ENCODE measurements at regions not wholly inside any gene's neighbourhood (a gene's known extent, or its start where the extent isn't known, plus 50 kb on each side); places are given as distances from the start of the nearest gene placed in this dataset.

- intact Hi-C loops (cut with DNase I), result no loop called here
- no peak for DNase-seq (ENCODE audit: low spot score)
Measured at GRCh38 chr5:136924490-136924889, 559.1 kb upstream of the TRPC7 start.

- no peak for DNase-seq (ENCODE audit: low spot score)
- intact Hi-C loops (cut with DNase I), result no loop called here
Measured at GRCh38 chr5:136910625-136911024, 545.3 kb upstream of the TRPC7 start.

DNA sequence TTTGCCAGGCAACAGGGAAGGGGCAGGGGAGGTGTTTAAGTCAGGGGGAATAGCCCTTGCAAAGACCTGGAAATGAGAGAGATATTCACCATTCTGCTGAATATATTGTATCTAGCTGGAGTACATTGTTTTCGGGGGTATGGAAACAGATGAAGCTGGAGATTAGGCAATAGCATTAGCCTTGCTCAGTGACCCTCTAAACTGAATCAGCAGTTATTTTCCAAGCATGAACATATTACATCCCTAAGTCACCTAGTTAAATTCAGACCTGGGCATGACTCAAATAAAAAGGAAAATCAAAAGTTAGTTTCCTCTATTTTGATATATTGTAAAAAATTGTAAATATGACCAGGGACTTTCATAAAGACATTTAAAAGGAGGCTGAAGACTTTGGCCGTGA, 544.6 kb upstream of the TRPC7 start:
- no peak for DNase-seq (ENCODE audit: low spot score)
- intact Hi-C loops (cut with DNase I), result no loop called here

DNA sequence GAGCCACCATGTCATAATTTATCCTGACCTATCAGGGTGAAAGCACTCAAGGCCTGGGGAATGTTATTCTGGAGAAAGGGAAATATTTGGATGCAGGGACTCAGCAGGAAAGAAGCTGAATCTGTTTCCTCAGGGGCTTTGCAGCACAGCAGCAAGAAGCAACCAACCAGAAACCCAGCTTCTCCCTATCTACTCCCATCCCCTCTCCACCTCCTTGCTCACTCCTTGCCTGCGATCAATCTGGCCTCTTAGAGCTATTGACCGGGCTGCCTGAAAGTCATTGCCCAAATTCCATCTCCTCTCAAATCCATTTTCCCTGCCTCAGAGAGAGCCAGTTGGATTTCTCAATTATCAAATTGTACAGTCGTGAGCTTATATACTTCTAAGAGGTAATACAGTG, 542.0 kb upstream of the TRPC7 start:
- intact Hi-C loops (cut with DNase I), result no loop called here

GRCh38 chr5:136906545-136906944, 541.2 kb upstream of the TRPC7 start:
- no peak for DNase-seq (ENCODE audit: low spot score)
- intact Hi-C loops (cut with DNase I), result no loop called here

More for the DNA sequence above, 542.0 kb upstream of the TRPC7 start:
- DNase-seq (ENCODE audit: low spot score), result no peak

- intact Hi-C loops (cut with DNase I), result no loop called here
- no peak for DNase-seq (ENCODE audit: low spot score)
Measured at GRCh38 chr5:136905571-136905970, 540.2 kb upstream of the TRPC7 start.

DNA sequence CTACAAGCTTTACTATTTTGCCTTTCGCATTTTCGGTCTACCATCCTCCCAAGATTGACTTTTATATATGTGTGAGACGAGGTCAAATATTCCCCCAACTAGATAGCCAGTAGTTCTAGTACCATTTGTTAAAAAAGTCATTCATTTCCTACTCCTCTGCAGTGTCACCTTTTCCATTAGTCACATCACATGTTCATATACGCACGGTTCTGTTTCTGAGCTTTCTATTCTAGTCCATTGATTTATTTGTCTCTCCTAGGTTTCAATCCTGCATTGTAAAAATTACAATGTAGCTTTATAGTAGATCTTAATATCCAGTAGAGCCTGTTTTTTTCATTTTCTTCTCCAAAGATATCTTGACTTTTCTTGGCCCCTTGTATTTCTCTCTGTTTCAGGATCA, 528.7 kb upstream of the TRPC7 start:
- no peak for DNase-seq (ENCODE audit: low spot score)
- intact Hi-C loops (cut with DNase I), result no loop called here

DNA sequence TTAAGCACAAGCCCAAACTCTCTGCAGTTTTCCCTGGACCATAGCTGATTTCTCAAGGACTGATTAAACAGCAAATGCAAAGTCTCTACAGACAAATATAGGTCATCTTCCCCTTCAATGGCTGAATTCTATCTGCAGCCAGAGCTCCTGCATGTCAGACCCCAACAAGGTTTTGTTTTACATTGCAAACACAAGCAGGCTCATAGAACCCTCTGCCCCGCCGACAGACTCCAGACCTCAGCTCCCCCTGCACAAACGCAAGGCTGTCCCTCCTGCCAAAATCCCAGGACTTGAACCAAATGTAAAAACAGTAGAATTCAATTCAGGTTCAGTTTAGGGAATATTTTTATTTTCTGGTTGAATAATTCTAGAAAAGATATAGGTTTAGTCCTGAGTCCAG, 526.7 kb upstream of the TRPC7 start:
- DNase-seq (ENCODE audit: low spot score), result no peak
- intact Hi-C loops (cut with DNase I), result no loop called here

DNA sequence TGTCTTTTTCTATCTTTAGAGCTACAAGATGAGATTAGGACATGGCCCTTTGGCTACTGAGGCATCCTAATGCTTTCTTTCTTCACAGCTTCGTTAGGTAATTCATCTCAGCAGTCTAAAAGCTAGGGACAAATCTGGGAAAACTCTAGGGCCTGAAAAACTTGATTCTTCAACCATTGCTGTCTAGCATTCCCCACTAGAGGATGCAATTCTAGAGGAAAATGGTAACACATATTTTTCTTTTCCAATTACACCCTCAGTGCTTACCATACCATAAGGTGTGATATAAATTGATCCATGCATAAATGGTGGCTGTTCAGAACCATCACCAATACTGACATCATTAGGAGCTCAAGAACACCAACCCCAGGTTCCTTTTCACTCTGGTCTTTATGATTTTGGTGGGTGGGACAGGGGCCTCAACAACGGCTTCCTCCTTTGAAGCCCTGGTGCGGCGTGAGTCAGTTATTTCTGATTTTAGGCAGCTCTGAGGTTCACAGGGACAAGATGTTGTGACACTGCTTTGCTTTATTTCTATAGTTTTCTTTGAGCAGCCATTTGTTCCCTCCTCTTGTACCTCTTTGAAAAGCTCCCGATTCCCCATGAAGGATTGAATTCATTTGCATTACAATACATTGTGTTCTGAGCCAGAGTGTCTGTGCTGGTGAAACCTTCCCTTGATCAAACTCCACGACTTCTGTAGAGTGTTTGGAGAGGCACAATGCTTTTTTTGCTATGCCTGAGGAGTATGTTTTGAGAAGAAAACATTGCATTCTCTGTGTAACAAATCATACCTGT, 526.0 kb upstream of the TRPC7 start:
- intact Hi-C loops (cut with DNase I), result no loop called here
- no peak for DNase-seq (ENCODE audit: low spot score)

GRCh38 chr5:136890431-136891148, 525.2 kb upstream of the TRPC7 start:
- DNase-seq (ENCODE audit: low spot score), result no peak
- intact Hi-C loops (cut with DNase I), result no loop called here

- intact Hi-C loops (cut with DNase I), result no loop called here
- DNase-seq (ENCODE audit: low spot score), result no peak
Measured at GRCh38 chr5:136886608-136887007, 521.3 kb upstream of the TRPC7 start.

DNA sequence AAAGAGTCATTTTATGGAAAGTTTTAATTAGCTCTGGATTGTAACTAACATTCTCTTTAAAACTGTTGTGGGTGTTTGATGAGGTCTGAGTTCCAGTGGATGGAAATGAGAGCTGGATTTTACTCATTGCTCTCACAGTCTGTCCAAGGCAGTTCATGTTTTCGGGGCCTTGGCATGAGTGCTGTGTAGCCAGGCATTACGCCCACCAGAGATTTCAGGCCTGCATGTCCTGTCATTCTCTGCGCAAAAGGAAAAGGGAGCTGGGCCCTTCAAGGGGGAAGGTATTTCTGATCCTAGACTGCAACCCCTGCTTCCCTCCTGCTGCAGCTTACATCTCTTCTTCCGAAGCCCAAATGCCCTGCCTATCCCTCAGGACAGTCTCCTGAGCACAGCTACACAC, 499.6 kb upstream of the TRPC7 start:
- DNase-seq (ENCODE audit: low spot score), result no peak
- intact Hi-C loops (cut with DNase I), result no loop called here

DNA sequence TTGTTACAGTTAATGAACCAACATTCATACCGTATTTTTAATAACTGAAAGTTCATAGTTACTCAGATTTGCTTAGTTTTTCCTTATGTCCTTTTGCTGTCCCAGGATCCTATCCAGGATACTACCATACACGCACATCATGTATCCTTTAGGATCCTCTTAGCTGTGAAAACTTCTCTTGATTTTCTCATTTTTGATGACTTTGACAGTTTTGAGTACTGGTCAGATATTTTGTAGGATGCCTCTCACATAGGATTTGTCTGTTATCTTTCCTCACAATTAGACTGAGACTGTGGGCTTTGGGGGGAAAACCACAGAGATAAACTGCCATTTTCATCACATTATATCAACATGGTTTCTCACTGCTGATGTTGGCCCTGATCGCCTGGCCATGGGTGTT, 491.3 kb upstream of the TRPC7 start:
- no peak for DNase-seq (ENCODE audit: low spot score)
- intact Hi-C loops (cut with DNase I), result no loop called here

GRCh38 chr5:136853971-136854370, 488.6 kb upstream of the TRPC7 start:
- no peak for DNase-seq (ENCODE audit: low spot score)
- intact Hi-C loops (cut with DNase I), result no loop called here

DNA sequence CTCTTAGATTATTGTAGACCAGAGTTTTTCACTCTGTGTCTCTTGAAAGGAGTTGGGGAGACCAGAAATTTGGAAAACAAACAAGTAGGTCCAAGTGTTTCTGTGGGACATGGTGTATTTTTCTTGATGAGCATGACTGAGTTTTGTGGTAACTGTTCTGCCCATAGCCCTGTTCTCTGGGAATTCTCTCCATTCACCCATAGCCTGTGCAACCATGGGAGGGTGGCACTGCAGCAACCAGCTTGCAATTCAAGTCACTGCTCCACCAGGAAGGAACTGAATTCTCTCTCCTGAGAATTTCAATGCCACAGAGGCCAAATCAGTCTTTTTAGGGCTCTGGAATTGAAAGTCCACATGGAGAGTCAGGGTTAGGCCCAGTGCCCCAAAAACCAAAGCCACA, 475.3 kb upstream of the TRPC7 start:
- no peak for DNase-seq (ENCODE audit: low spot score)
- intact Hi-C loops (cut with DNase I), result no loop called here

- intact Hi-C loops (cut with DNase I), result no loop called here
- DNase-seq (ENCODE audit: low spot score), result no peak
Measured at GRCh38 chr5:136836093-136836492, 470.7 kb upstream of the TRPC7 start.

DNA sequence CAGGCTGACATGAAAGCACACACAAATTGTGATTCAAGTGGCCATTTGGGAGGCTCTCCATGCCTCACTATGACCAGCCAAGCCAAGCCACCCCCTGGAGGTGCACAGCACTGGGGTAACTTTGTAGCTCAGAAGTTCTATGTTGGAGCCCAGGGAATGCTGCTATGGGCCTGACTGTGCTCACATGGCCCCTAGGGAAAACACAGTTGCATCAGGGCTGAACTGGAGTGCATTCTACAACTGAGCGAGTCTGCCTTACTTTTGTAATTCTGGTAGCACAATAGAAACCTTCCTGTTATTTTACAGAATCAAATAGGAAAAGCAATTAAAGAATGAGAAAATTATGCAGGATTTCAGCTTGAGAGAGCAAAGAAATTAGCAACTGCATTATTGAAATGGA, 455.5 kb upstream of the TRPC7 start:
- no peak for DNase-seq (ENCODE audit: low spot score)
- intact Hi-C loops (cut with DNase I), result no loop called here

DNA sequence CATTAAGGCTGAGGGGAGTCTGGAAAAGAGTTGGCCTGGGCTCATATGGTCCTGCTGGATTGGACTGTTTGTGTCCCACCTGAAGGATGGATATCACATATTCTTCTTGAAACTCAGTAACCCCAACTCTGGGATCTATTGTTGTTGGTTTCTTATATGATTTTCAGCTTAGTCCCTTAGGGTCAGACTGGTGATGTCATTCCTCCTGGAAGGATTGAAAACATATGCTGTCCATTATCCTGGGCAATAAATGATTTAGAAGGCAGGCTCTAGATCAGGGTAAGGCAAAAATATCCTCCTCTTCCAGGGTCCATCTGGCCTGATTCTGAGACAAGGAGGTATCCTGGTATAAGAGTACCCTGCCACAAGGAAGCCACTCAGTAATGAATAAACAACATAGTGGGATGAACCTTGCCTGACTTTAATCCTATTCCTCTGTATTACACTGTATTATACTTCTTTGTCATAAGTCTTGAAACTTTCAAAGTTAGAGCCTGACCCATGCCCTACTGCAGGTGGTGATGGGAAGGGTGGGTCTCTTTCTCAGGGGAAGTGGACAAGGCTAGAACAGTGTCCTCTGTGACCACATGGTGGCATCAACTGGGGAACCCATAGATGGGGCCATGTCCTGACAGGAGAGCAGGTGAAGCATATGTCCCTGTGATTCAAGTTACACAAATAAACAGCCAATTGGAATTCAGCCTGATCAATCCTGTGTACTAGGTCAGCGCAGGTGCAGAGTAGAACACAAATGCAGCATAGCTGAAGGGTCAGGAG, 454.4 kb upstream of the TRPC7 start:
- DNase-seq (ENCODE audit: low spot score), result no peak
- intact Hi-C loops (cut with DNase I), result no loop called here

- intact Hi-C loops (cut with DNase I), result no loop called here
- no peak for DNase-seq (ENCODE audit: low spot score)
Measured at GRCh38 chr5:136816327-136816726, 451.0 kb upstream of the TRPC7 start.

GRCh38 chr5:136814619-136815378, 449.5 kb upstream of the TRPC7 start:
- intact Hi-C loops (cut with DNase I), result no loop called here
- no peak for DNase-seq (ENCODE audit: low spot score)

Measured in cardiac septum (tissue), 1 donor.